H9 (cell line): ENCODE measurements at regions not wholly inside any gene's neighbourhood (a gene's known extent, or its start where the extent isn't known, plus 50 kb on each side); places are given as distances from the start of the nearest gene placed in this dataset.

Experiments
- DNase-seq: peaks from one replicate; pipeline ENCODE4 v3.0.0-alpha.2; 2017
- H2AFZ ChIP-seq: one replicate; pipeline ENCODE4 v1.6.1; 2013; ENCODE audit warnings: mild to moderate bottlenecking, low read length, control low read depth, moderate library complexity
- H2AK5ac ChIP-seq: 2 replicates; pipeline ENCODE4 v1.6.1; 2013; ENCODE audit warnings: low read length, control low read depth, mixed read lengths; ENCODE audit not compliant: insufficient read length
- H2BK120ac ChIP-seq: one replicate; pipeline ENCODE4 v1.6.1; 2013; ENCODE audit warnings: low read depth, mild to moderate bottlenecking, low read length, control low read depth, inconsistent platforms; ENCODE audit not compliant: poor library complexity, severe bottlenecking
- H2BK12ac ChIP-seq: 2 replicates; pipeline ENCODE4 v1.6.1; 2013; ENCODE audit warnings: low read length, control low read depth, mixed read lengths, low read depth; ENCODE audit not compliant: insufficient read length
- H2BK15ac ChIP-seq: 2 replicates; pipeline ENCODE4 v1.6.1; 2013; ENCODE audit warnings: low read depth, low read length, control low read depth
- H2BK20ac ChIP-seq: one replicate; pipeline ENCODE4 v1.6.1; 2013; ENCODE audit warnings: low read depth, mild to moderate bottlenecking, low read length, control low read depth, inconsistent platforms; ENCODE audit not compliant: poor library complexity, severe bottlenecking
- H2BK5ac ChIP-seq: 2 replicates; pipeline ENCODE4 v1.6.1; 2013; ENCODE audit warnings: low read length, control low read depth, mixed read lengths; ENCODE audit not compliant: insufficient read length
- H3K14ac ChIP-seq: 2 replicates; pipeline ENCODE4 v1.6.1; 2013; ENCODE audit warnings: low read length, control low read depth; ENCODE audit not compliant: insufficient read depth
- H3K18ac ChIP-seq: 2 replicates; pipeline ENCODE4 v1.6.1; 2013; ENCODE audit warnings: low read depth, mild to moderate bottlenecking, mixed read lengths, low read length, control low read depth; ENCODE audit not compliant: insufficient read length
- H3K23ac ChIP-seq: 2 replicates; pipeline ENCODE4 v1.6.1; 2013; ENCODE audit warnings: low read length, control low read depth, mixed read lengths, low read depth; ENCODE audit not compliant: insufficient read length
- H3K23me2 ChIP-seq: 2 replicates; pipeline ENCODE4 v1.6.1; 2013; ENCODE audit warnings: low read depth, mild to moderate bottlenecking, mixed read lengths, low read length, control low read depth; ENCODE audit not compliant: insufficient read length, poor library complexity, severe bottlenecking
- H3K27ac ChIP-seq: 2 replicates; pipeline ENCODE4 v1.5.1; 2013; ENCODE audit warnings: low read length, control low read depth, mixed read lengths, low read depth; ENCODE audit not compliant: insufficient read length
- H3K27me3 ChIP-seq: 2 replicates; pipeline ENCODE4 v1.6.1; 2013; ENCODE audit warnings: low read length, control low read depth, inconsistent platforms; ENCODE audit not compliant: insufficient read depth
- H3K4ac ChIP-seq: 2 replicates; pipeline ENCODE4 v1.6.1; 2013; ENCODE audit warnings: low read depth, mild to moderate bottlenecking, control low read depth, inconsistent platforms, low read length, moderate library complexity
- H3K4me1 ChIP-seq: 2 replicates; pipeline ENCODE4 v1.6.1; 2013; ENCODE audit warnings: low read length, control low read depth, inconsistent platforms; ENCODE audit not compliant: insufficient read depth
- H3K4me2 ChIP-seq: 2 replicates; pipeline ENCODE4 v1.6.1; 2013; ENCODE audit warnings: low read length, control low read depth, mixed read lengths; ENCODE audit not compliant: insufficient read length, insufficient read depth
- H3K56ac ChIP-seq: 2 replicates; pipeline ENCODE4 v1.6.1; 2013; ENCODE audit warnings: low read depth, mild to moderate bottlenecking, mixed read lengths, low read length, control low read depth; ENCODE audit not compliant: insufficient read length
- H3K79me1 ChIP-seq: 2 replicates; pipeline ENCODE4 v1.6.1; 2013; ENCODE audit warnings: low read depth, mild to moderate bottlenecking, moderate library complexity, low read length, control low read depth, inconsistent platforms; ENCODE audit not compliant: insufficient read depth, poor library complexity, severe bottlenecking
- H3K79me2 ChIP-seq: 2 replicates; pipeline ENCODE4 v1.6.1; 2013; ENCODE audit warnings: low read length, control low read depth, inconsistent platforms; ENCODE audit not compliant: insufficient read depth
- H3K9ac ChIP-seq: 2 replicates; pipeline ENCODE4 v1.6.1; 2013; ENCODE audit warnings: low read length, control low read depth, mixed read lengths; ENCODE audit not compliant: insufficient read length; ENCODE audit errors: extremely low read depth
- H3K9me3 ChIP-seq: one replicate; pipeline ENCODE4 v1.6.1; 2013; ENCODE audit warnings: low read depth, low read length, inconsistent platforms; ENCODE audit not compliant: control insufficient read depth
- H3T11ph ChIP-seq: one replicate; pipeline ENCODE4 v1.6.1; 2013; ENCODE audit warnings: mild to moderate bottlenecking, low read length, control low read depth, inconsistent platforms
- H4K20me1 ChIP-seq: one replicate; pipeline ENCODE4 v1.6.1; 2013; ENCODE audit not compliant: control insufficient read depth, insufficient read length, insufficient read depth
- H4K5ac ChIP-seq: 2 replicates; pipeline ENCODE4 v1.6.1; 2013; ENCODE audit warnings: low read depth, mild to moderate bottlenecking, mixed read lengths, low read length, control low read depth; ENCODE audit not compliant: insufficient read length
- H4K8ac ChIP-seq: replicated peaks from 2 replicates; pipeline ENCODE4 v1.6.1; 2013; ENCODE audit warnings: low read length, control low read depth, mixed read lengths, low read depth; ENCODE audit not compliant: insufficient read length
- H4K91ac ChIP-seq: 2 replicates; pipeline ENCODE4 v1.6.1; 2013; ENCODE audit warnings: low read depth, mild to moderate bottlenecking, moderate library complexity, mixed read lengths, low read length, control low read depth; ENCODE audit not compliant: insufficient read length
- H3K27ac Mint-ChIP-seq, 3 experiments: 2 replicates in 2 of 3; 3 replicates in 1 of 3; pipeline ENCODE4 v1.8.0; 2020 to 2021; ENCODE audit warnings: mixed read lengths in 3 of 3, mild to moderate bottlenecking in 1 of 3, moderate library complexity in 1 of 3
- H3K27me3 Mint-ChIP-seq: 2 replicates; pipeline ENCODE4 v1.8.0; 2021; ENCODE audit warnings: low read depth, mild to moderate bottlenecking, moderate library complexity, mixed read lengths
- H3K36me3 Mint-ChIP-seq, 3 experiments: 2 replicates in 2 of 3; 3 replicates in 1 of 3; pipeline ENCODE4 v1.8.0; 2020 to 2021; ENCODE audit warnings: low read depth in 3 of 3, mixed read lengths in 3 of 3; ENCODE audit not compliant: insufficient read depth in 1 of 3
- H3K4me1 Mint-ChIP-seq, 2 experiments: 2 replicates each; pipeline ENCODE4 v1.8.0; 2020; ENCODE audit warnings: mixed read lengths in 2 of 2
- H3K4me3 Mint-ChIP-seq, 2 experiments: 2 replicates in 1 of 2; 3 replicates in 1 of 2; pipeline ENCODE4 v1.8.0; 2020 to 2021; ENCODE audit warnings: mild to moderate bottlenecking in 2 of 2, mixed read lengths in 2 of 2, moderate library complexity in 1 of 2
- H3K9me3 Mint-ChIP-seq, 2 experiments: 2 replicates in 1 of 2; 3 replicates in 1 of 2; pipeline ENCODE4 v1.8.0; 2020; ENCODE audit warnings: mild to moderate bottlenecking in 2 of 2, mixed read lengths in 2 of 2, moderate library complexity in 1 of 2
- CTCF ChIP-seq: fragments of 200-600 bp; sonication (generic); conservative IDR thresholded peaks from 3 replicates; pipeline ENCODE4 v1.8.0; 2021; ENCODE audit warnings: antibody characterized with exemption, mild to moderate bottlenecking
- WGBS: extraction: QIAGEN DNeasy Blood & Tissue Kit; methylation state at CpG from one replicate; pipeline ENCODE4 v1.1.7; 2013; ENCODE audit warnings: missing lambda C conversion rate, low lambda C conversion rate, mixed read lengths; ENCODE audit not compliant: insufficient read length; ENCODE audit errors: extremely low coverage; 5-methylcytosine and 5-hydroxymethylcytosine counted together

DNA sequence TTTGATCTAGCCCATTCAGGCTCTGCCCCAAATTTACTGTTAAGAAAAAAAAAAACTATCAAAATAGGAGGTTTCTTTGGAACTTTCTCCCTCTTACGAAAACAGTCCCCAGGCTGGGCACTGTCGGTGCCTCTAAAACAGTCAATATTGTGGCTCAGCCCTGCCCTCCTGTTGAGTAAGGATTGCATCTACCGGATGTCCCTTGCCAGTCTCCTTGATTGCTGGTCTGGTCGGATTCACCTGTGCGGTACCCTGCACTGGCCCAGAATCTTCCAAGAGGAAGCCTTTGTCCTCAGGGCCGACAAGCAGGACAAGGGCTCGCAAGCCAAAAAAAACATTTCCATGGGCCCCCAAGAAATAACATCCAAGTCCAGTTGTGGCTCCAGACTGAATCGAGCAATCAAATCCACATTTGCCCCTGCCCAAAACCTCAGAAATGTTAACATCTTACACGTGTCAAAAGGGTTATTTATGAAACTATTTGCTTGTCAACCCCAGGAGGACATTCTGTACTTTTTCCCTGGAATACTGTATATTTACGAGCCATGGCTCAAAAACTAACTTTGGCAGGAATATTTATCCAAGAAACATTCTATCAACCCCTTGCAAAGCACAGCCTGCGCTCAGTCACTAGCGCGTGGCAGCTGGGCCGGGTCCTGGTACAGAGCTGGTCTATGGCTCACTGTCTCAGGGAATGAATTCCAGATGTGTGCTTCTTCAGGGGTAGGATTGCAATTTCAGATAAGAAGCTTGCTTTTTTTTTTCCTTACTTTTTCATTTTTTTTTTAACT lies 129.2 kb upstream of the ADRA1B start:
- Histone ChIP-seq H3K79me2 (no peaks in the 10 kb centered on the region), H4K20me1 (no peaks in the 10 kb centered on the region), H3K23ac (no peak overlapping the region), H2BK20ac (no peak overlapping the region), H3K27me3 (no peaks in the 10 kb centered on the region), H2BK5ac (no peak overlapping the region), H3K14ac (no peak overlapping the region), H3K27ac (no peak overlapping the region), H3K56ac (no peak overlapping the region), H3K9ac (no peak overlapping the region), H3T11ph (no peak overlapping the region), H3K18ac (no peak overlapping the region), H3K4me1 (peaks cover 6% of the 10 kb centered on the region; the same call in 1 of the 2 replicates), H3K4ac (no peak overlapping the region), H2AFZ (no peak overlapping the region), H2BK12ac (no peak overlapping the region), H3K79me1 (no peaks in the 10 kb centered on the region), H2AK5ac (no peak overlapping the region), H4K8ac (no peak overlapping the region), H4K5ac (no peak overlapping the region), H3K23me2 (no peaks in the 10 kb centered on the region), H4K91ac (no peak overlapping the region), H2BK15ac (no peak overlapping the region), H2BK120ac (no peak overlapping the region), H3K4me2 (no peak overlapping the region), H3K9me3 (no peaks in the 10 kb centered on the region)
- WGBS = no CpG with 5 or more reads among the region's 14 CpGs
- Mint-ChIP-seq H3K9me3 (no peaks in the 10 kb centered on the region), H3K27me3 (no peaks in the 10 kb centered on the region; the same call in 1 of the 2 replicates), H3K27ac (no peak overlapping the region), H3K4me3 (no peak overlapping the region), H3K4me1 (peaks cover 18 to 19% of the 10 kb centered on the region in 2 experiments), H3K36me3 (no peaks in the 10 kb centered on the region)
- no peak for TF ChIP-seq CTCF
- no peak for DNase-seq
